MM.1S (cell line): ENCODE measurements at regions not wholly inside any gene's neighbourhood (a gene's known extent, or its start where the extent isn't known, plus 50 kb on each side); places are given as distances from the start of the nearest gene placed in this dataset.

Experiments
- DNase-seq: peaks from one replicate; pipeline ENCODE4 v3.0.0-alpha.2; 2015
- H2AFZ ChIP-seq: fragments of 300-600 bp; sonication (generic); 2 replicates; pipeline ENCODE4 v1.6.0; 2016; ENCODE audit warnings: antibody characterized with exemption, low read length
- H3F3A ChIP-seq: fragments of 300-600 bp; sonication (generic); 2 replicates; pipeline ENCODE4 v1.6.1; 2016; ENCODE audit warnings: mild to moderate bottlenecking, antibody characterized with exemption, low read length, moderate library complexity, mixed read lengths; ENCODE audit not compliant: insufficient read depth
- H3K27ac ChIP-seq: fragments of 300-600 bp; sonication (generic); 2 replicates; pipeline ENCODE4 v1.5.1; 2016; ENCODE audit warnings: mild to moderate bottlenecking, low read length
- H3K27me3 ChIP-seq: fragments of 300-600 bp; sonication (generic); replicated peaks from 2 replicates; pipeline ENCODE4 v1.6.0; 2016; ENCODE audit warnings: low read length; ENCODE audit not compliant: insufficient read depth
- H3K36me3 ChIP-seq: fragments of 300-600 bp; sonication (generic); replicated peaks from 2 replicates; pipeline ENCODE4 v1.6.1; 2016; ENCODE audit warnings: mild to moderate bottlenecking, low read length, mixed read lengths; ENCODE audit not compliant: insufficient read depth
- H3K4me1 ChIP-seq: fragments of 300-600 bp; sonication (generic); 2 replicates; pipeline ENCODE4 v1.6.1; 2016; ENCODE audit warnings: low read length, mixed read lengths
- H3K4me2 ChIP-seq: fragments of 300-600 bp; sonication (generic); 2 replicates; pipeline ENCODE4 v1.6.0; 2016; ENCODE audit warnings: low read depth, low read length
- H3K4me3 ChIP-seq: fragments of 300-600 bp; sonication (generic); 2 replicates; pipeline ENCODE4 v1.5.1; 2016; ENCODE audit warnings: low read length, mixed read lengths
- H3K79me2 ChIP-seq: fragments of 300-600 bp; sonication (generic); 2 replicates; pipeline ENCODE4 v1.6.1; 2016; ENCODE audit warnings: mixed run types, low read length, mixed read lengths
- H3K9ac ChIP-seq: fragments of 300-600 bp; sonication (generic); 2 replicates; pipeline ENCODE4 v1.6.1; 2016; ENCODE audit warnings: low read length, mixed read lengths
- H3K9me2 ChIP-seq: fragments of 300-600 bp; sonication (generic); replicated peaks from 2 replicates; pipeline ENCODE4 v1.6.1; 2016; ENCODE audit warnings: mild to moderate bottlenecking, low read length, mixed read lengths; ENCODE audit not compliant: insufficient read depth
- H3K9me3 ChIP-seq: fragments of 300-600 bp; sonication (generic); replicated peaks from 2 replicates; pipeline ENCODE4 v1.6.1; 2016; ENCODE audit warnings: mild to moderate bottlenecking, low read length, mixed read lengths; ENCODE audit not compliant: insufficient read depth
- H4K20me1 ChIP-seq: fragments of 300-600 bp; sonication (generic); 2 replicates; pipeline ENCODE4 v1.6.1; 2016; ENCODE audit warnings: mild to moderate bottlenecking, low read length, moderate library complexity, mixed read lengths; ENCODE audit not compliant: insufficient read depth
- CTCF ChIP-seq: fragments of 300-600 bp; sonication (generic); IDR thresholded peaks from 2 replicates; pipeline ENCODE4 v1.5.1; 2016; ENCODE audit warnings: antibody characterized with exemption, low read length, mixed read lengths
- EZH2 ChIP-seq: fragments of 300-600 bp; sonication (generic); optimal IDR thresholded peaks from 2 replicates; pipeline ENCODE3; 2017; ENCODE audit warnings: low read depth, mild to moderate bottlenecking, antibody characterized with exemption, low read length, mixed read lengths
- EZH2phosphoT487 ChIP-seq: fragments of 300-600 bp; sonication (generic); IDR thresholded peaks from 2 replicates; pipeline ENCODE4 v1.6.1; 2018; ENCODE audit warnings: antibody characterized with exemption, low read length

GRCh38 chr1:5338466-5338865 is 653.8 kb downstream of the NPHP4 start:
- Histone ChIP-seq H3K79me2 (no peaks in the 10 kb centered on the region), H3K27me3 (peaks cover 52% of the 10 kb centered on the region), H3K4me2 (no peak overlapping the region), H2AFZ (no peak overlapping the region), H3K27ac (no peak overlapping the region), H3K4me1 (no peaks in the 10 kb centered on the region), H3K36me3 (no peaks in the 10 kb centered on the region), H3K9me3 (no peaks in the 10 kb centered on the region), H3F3A (no peaks in the 10 kb centered on the region), H4K20me1 (no peaks in the 10 kb centered on the region), H3K9ac (no peak overlapping the region), H3K4me3 (no peak overlapping the region), H3K9me2 (no peaks in the 10 kb centered on the region)
- TF ChIP-seq EZH2phosphoT487 (no peak), EZH2 (no peak), CTCF (no peak)
- DNase-seq: no peak

DNA sequence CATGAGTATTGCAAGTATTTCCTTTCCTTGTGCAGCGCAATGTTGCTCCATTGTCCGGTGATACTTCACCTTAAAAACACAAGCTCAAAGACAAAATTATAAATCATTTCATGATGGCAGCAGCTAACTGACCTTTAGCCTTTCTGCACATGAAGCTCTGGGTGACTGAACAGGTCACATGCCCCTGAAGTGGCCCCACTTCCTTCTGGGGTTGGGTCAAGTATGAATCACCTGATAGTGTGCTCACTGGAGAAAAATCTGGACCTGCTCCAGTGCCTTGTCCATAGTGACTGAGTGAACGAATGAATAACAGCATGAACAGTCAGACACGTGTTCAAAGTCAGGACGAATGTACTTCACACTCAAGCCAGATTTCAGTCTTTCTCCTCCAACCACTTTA is 658.9 kb downstream of the NPHP4 start:
- TF ChIP-seq CTCF: no peak
- TF ChIP-seq EZH2: no peak
- TF ChIP-seq EZH2phosphoT487: no peak
- Histone ChIP-seq H3K4me3 (no peak overlapping the region), H3K36me3 (no peaks in the 10 kb centered on the region), H3F3A (no peaks in the 10 kb centered on the region), H3K79me2 (no peaks in the 10 kb centered on the region), H3K9me2 (no peaks in the 10 kb centered on the region), H3K27me3 (peaks cover 41% of the 10 kb centered on the region), H4K20me1 (no peaks in the 10 kb centered on the region), H3K4me2 (no peak overlapping the region), H3K9me3 (no peaks in the 10 kb centered on the region), H2AFZ (no peak overlapping the region), H3K4me1 (no peaks in the 10 kb centered on the region), H3K27ac (no peak overlapping the region), H3K9ac (no peak overlapping the region)
- no peak for DNase-seq

GRCh38 chr1:5331101-5331500 is 661.1 kb downstream of the NPHP4 start:
- H3K27ac ChIP-seq: no peak overlapping the region
- TF ChIP-seq EZH2 (no peak), EZH2phosphoT487 (no peak), CTCF (no peak)
- no peak for DNase-seq
- no peak overlapping the region for H3K4me3 ChIP-seq
- no peaks in the 10 kb centered on the region for H3K4me1 ChIP-seq
- H3K9ac ChIP-seq: no peak overlapping the region
- no peaks in the 10 kb centered on the region for H3K9me3 ChIP-seq
- no peak overlapping the region for H3K4me2 ChIP-seq
- H3F3A ChIP-seq: no peaks in the 10 kb centered on the region
- H4K20me1 ChIP-seq: no peaks in the 10 kb centered on the region
- no peak overlapping the region for H2AFZ ChIP-seq
- H3K27me3 ChIP-seq: peaks cover 38% of the 10 kb centered on the region
- no peaks in the 10 kb centered on the region for H3K79me2 ChIP-seq
- no peaks in the 10 kb centered on the region for H3K36me3 ChIP-seq
- no peaks in the 10 kb centered on the region for H3K9me2 ChIP-seq
